Central memory CD4-positive, alpha-beta T cell (primary cell): ENCODE measurements at regions not wholly inside any gene's neighbourhood (a gene's known extent, or its start where the extent isn't known, plus 50 kb on each side); places are given as distances from the start of the nearest gene placed in this dataset.

Experiments
- DNase-seq: peaks from one replicate; pipeline ENCODE4 v3.0.0; 2022

DNA sequence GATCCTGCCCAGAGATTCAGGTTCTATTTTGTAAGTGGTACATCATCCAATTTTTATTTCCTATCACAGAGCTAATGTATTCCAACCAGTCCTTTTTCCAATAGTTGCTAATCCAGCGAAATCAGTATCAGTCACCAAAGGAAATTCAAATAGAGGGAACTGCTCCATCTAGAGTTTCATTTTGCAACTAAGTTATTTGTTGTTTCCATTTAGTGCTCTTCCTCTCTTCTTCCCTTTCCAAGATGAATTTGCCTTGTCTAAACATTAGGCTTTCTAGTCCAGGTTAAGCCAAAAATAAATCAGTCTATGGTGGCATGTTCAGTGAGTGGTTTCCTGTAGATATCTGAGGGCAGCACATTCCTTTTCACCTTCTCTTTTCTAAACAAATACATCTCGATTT is 79.8 kb upstream of the SPATA31D4 start:
- DNase-seq: no peak

DNA sequence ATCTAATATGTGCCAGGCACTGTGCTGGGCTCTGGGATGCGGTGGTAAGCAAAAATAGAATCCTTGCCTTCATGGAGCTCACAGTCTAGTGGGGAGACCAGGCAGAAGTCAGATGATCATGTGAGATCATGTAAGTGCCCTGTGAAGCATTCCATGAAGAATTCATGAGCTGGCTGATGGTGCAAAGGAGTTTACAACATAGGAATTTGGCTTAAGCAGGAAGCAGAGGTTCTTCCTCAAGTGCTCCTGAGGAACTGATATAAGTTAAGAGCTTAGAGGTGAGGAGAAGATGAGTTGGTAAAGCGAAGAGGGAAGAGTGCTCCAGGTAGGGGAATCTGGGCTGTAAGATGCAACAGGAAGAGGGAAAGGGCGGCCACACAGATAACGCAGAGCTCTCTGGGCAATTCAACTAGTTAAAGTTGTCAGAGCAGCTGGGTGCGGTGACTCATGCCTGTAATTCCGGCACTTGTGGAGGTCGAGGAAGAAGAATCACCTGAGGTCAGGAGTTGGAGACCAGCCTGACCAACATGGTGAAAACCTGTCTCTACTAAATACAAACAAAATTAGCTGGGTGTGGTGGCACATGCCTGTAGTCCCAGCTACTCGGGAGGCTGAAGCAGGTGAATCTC is 78.5 kb upstream of the SPATA31D4 start:
- no peak for DNase-seq

DNA sequence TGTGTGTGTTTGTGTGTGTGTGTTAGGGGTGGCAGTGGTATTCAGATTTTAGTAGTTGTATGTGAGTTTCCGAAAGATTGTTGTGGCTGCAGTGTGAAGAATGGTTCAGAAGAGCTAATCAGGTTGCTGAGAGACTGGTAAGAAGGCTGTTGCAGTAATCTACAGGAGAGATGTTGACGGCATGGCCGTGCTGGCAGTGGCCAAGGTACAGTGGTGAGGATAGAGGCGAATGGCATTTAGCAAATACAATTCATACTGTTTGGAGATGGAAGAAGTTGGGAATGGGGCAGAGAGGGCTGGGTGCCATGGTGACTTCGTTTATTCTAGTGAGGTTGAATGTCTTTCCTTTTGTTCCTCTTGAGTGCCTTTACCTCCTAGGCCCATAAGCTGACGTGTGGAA is 77.5 kb upstream of the SPATA31D4 start:
- no peak for DNase-seq

GRCh38 chr9:81851340-81851739 is 76.9 kb upstream of the SPATA31D4 start:
- DNase-seq: no peak

DNA sequence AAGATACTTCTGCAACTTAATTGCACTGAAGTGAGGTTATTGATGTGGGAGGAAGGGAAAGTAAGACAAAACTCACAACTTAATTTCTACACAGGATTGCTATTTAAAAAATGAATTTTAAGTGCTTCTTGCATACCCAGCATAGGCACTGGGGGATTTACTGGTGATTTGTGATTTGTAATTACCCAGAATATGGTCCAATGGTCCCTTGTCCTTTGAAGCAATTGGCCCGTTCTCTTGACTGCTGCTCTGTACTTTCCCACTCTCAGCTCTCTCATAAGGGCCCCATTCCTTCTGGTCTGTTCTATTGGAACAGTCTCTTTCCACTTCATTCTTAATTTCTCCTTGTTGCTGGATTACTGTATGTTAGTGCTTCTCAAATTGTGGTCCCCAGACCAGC is 75.4 kb upstream of the SPATA31D4 start:
- DNase-seq: no peak

DNA sequence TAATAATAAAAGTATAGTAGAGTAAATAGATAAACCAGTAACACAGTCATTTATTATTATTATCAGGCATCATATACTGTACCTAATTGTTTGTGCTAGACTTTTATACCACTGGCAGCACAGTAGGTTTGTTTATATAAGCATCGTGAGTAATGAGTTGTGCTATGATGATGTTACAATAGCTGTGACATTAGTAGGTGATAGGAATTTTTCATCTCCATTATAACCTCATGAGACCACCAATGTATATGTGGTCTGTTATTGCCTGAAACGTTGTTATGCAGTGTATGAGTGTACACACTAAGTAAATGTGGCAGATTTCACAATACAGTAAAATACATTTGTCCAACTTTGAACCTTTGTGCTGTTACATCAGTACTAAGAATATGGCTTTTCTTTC is 72.7 kb upstream of the SPATA31D4 start:
- no peak for DNase-seq

DNA sequence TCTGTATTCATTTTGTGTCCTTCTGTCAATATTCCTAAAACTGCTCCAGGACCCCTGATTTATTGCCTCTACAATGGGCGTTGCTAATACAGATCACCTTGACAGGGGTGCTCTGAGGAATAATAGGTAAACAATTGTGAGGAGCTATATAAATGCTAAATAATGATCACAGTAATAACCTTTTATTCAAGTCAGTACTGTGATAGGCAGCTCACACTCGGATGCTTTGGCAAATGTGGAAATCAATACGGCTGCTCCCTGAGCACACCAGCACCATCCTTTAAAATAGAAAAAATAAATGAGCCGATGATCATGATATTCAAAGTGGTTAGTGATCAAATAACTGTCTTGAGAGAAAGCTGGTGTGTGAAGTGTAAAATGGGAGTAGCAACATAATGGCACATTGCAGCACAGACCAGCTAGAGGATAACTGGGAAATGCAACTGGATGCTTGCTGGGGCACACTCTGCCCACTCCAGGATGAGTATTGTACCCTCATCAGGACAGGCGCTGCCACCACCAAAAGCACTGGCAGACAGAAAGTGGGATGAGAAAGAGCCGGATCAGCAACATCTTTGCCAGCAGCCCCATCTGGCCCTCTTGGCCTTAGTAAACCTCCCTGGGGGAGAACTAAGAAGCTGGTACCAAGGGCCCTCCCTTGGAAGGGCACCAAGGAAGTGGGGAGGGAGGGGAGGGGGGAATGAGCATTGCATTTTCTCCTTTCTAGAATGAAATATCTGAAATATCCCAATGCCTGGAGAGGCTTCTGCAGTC is 69.4 kb upstream of the SPATA31D4 start:
- DNase-seq: no peak

GRCh38 chr9:81860581-81860980 is 67.6 kb upstream of the SPATA31D4 start:
- DNase-seq: no peak

- no peak for DNase-seq
Measured at GRCh38 chr9:81861644-81862043, 66.6 kb upstream of the SPATA31D4 start.

DNA sequence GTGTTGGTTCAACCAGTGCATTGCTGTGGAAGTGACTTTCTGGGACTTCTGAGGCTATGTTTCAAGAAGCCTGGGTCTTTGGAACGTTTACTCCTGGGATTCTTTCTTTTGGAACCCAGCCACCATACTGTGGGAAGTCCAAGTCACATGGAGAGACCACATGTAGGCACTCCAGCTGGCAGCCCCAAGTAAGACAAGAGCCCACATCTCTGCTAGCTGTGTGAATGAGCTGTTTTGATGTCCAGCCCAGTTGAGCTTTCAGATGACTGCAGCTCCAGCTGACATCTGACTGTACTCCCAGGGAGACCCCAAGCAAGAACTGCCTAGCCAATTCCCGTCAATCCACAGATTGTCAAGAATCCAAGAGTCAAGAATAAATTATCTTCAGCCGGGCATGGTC is 60.1 kb upstream of the SPATA31D4 start:
- no peak for DNase-seq

DNA sequence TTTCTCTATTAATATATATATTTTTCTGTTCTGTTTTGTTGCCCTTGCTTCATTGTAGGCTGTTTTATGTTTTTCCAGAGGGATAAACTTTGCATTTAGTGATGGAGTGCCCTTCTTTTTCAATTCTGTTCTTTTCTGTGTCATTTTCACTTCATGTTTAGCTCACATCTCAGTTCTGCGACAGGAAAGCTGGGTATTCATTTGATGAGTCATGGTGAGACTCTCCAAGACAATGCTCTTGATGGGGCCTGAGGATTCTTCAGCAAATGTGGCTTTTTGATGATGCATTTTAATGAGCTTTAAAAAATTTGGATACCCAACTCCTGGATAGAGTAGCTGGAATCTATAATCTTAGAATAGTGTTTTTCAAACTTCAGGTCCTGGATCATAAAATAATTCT is 56.5 kb upstream of the SPATA31D4 start:
- no peak for DNase-seq

GRCh38 chr9:81874250-81874649 is 54.0 kb upstream of the SPATA31D4 start:
- no peak for DNase-seq

DNA sequence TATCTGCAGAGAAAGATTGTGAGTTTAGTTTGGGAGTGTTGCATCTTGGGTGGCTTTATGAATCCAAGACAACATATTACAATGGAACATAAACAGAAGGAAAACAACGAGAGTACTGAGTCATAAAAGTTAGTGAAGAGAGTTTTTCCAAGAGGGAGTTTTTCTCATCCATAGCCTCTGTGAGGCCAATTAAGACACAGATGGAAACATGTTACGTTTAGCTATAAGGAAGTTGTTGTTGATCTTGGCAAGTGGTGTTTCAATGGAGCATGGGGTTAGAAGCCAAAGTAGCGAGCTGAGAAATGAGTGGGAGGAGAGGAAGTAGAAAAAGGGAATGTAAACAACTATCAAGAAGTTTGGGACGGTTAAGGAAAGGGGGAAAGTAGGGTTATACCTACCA is 53.3 kb upstream of the SPATA31D4 start:
- DNase-seq: no peak

- DNase-seq: no peak
Measured at GRCh38 chr9:81877047-81877446, 51.2 kb upstream of the SPATA31D4 start.
